ENCODE measurements at regions not wholly inside any gene's neighbourhood (a gene's known extent, or its start where the extent isn't known, plus 50 kb on each side); places are given as distances from the start of the nearest gene placed in this dataset.
"Not testable (repeated sequence)": the region's sequence is repeated elsewhere in the genome, so short reads cannot be mapped to it uniquely, and the experiment has no call there.

GRCh38 chr2:158869122-158869521, 74.0 kb downstream of the DAPL1 start:
- not testable (repeated sequence) for TF ChIP-seq POLR2A (IDR thresholded peaks at IDR 0.05); CTCF (IDR thresholded peaks at IDR 0.05 in 4 of 5, conservative IDR thresholded peaks at IDR 0.05 in 1 of 5)

All from gastrocnemius medialis (tissue), 4 donors.